Testis (tissue), 2 donors: ENCODE measurements at regions not wholly inside any gene's neighbourhood (a gene's known extent, or its start where the extent isn't known, plus 50 kb on each side); places are given as distances from the start of the nearest gene placed in this dataset.

ENCODE experiments used
- CTCF ChIP-seq, 3 experiments: fragments of 450-650 bp in 2 of 3; fragments of 200-600 bp in 1 of 3; sonication (generic) in 1 of 3; IDR thresholded peaks; one replicate each; pipeline ENCODE4 v1.5.1; 2016 to 2019; ENCODE audit warnings: antibody characterized with exemption in 3 of 3, mild to moderate bottlenecking in 2 of 3, moderate library complexity in 1 of 3
- POLR2A ChIP-seq: fragments of 450-650 bp; IDR thresholded peaks from one replicate; pipeline ENCODE4 v1.6.1; 2017; ENCODE audit warnings: antibody characterized with exemption, mild to moderate bottlenecking, moderate library complexity

GRCh38 chr12:86670986-86671385 is 414.8 kb upstream of the MGAT4C start:
- TF ChIP-seq CTCF (IDR thresholded peaks at IDR 0.05) = no peak
- no peak for TF ChIP-seq POLR2A
